Skeletal muscle satellite cell (primary cell): ENCODE measurements at regions not wholly inside any gene's neighbourhood (a gene's known extent, or its start where the extent isn't known, plus 50 kb on each side); places are given as distances from the start of the nearest gene placed in this dataset.
A peak's percentile ranks its signal among the peaks of the same experiment; 100 is the strongest.

Source experiments
- H3K27me3 ChIP-seq: 2 replicates; pipeline ENCODE4 v1.7.0; 2013; ENCODE audit warnings: low read length; ENCODE audit not compliant: control insufficient read depth, insufficient read depth
- H3K36me3 ChIP-seq: 2 replicates; pipeline ENCODE4 v1.7.0; 2013; ENCODE audit warnings: mild to moderate bottlenecking, control low read depth, low read length; ENCODE audit not compliant: insufficient read depth
- H3K4me1 ChIP-seq: 2 replicates; pipeline ENCODE4 v1.7.0; 2013; ENCODE audit warnings: low read length; ENCODE audit not compliant: control insufficient read depth, insufficient read depth
- H3K4me2 ChIP-seq: 2 replicates; pipeline ENCODE4 v1.7.0; 2013; ENCODE audit warnings: mild to moderate bottlenecking, low read length
- H3K4me3 ChIP-seq: 2 replicates; pipeline ENCODE4 v1.7.0; 2013; ENCODE audit warnings: low read length
- H3K9ac ChIP-seq: 2 replicates; pipeline ENCODE4 v1.7.0; 2013; ENCODE audit warnings: mild to moderate bottlenecking, low read depth, low read length, moderate library complexity
- H3K9me3 ChIP-seq: replicated peaks from 2 replicates; pipeline ENCODE4 v1.7.0; 2013; ENCODE audit warnings: mild to moderate bottlenecking, control low read depth, low read length

GRCh38 chr12:107826276-107826675, 51.8 kb downstream of the ASCL4 start:
- H3K4me2 ChIP-seq, result no peak overlapping the region
- H3K9ac ChIP-seq, result no peak overlapping the region
- no peaks in the 10 kb centered on the region for H3K36me3 ChIP-seq

GRCh38 chr12:107829271-107829670, 54.8 kb downstream of the ASCL4 start:
- Histone ChIP-seq H3K4me3 (no peak overlapping the region), H3K4me2 (no peak overlapping the region), H3K36me3 (no peaks in the 10 kb centered on the region), H3K27me3 (no peaks in the 10 kb centered on the region), H3K4me1 (no peaks in the 10 kb centered on the region), H3K9ac (no peak overlapping the region), H3K9me3 (no peaks in the 10 kb centered on the region)

More at GRCh38 chr12:107826276-107826675, 51.8 kb downstream of the ASCL4 start:
- Histone ChIP-seq H3K4me1 (no peaks in the 10 kb centered on the region), H3K4me3 (no peak overlapping the region), H3K27me3 (no peaks in the 10 kb centered on the region), H3K9me3 (no peaks in the 10 kb centered on the region)

- Histone ChIP-seq H3K36me3 (no peaks in the 10 kb centered on the region), H3K4me3 (no peak overlapping the region), H3K9me3 (no peaks in the 10 kb centered on the region), H3K4me1 (no peaks in the 10 kb centered on the region), H3K9ac (no peak overlapping the region), H3K27me3 (peaks cover 5% of the 10 kb centered on the region), H3K4me2 (no peak overlapping the region)
These were observed 57.9 kb downstream of the ASCL4 start for GRCh38 chr12:107832441-107832840.

GRCh38 chr12:107840186-107840585, 65.7 kb downstream of the ASCL4 start:
- Histone ChIP-seq H3K4me2 (no peak overlapping the region), H3K9me3 (no peaks in the 10 kb centered on the region), H3K27me3 (peaks cover 31% of the 10 kb centered on the region), H3K4me1 (peaks cover 12% of the 10 kb centered on the region), H3K4me3 (no peak overlapping the region), H3K9ac (no peak overlapping the region), H3K36me3 (no peaks in the 10 kb centered on the region)

GRCh38 chr12:107843351-107844311, 69.1 kb downstream of the ASCL4 start:
- Histone ChIP-seq H3K9ac (no peak overlapping the region), H3K4me2 (peak overlapping the region; percentile 81), H3K4me1 (peaks cover 12% of the 10 kb centered on the region), H3K4me3 (peak overlapping the region; percentile 58), H3K9me3 (no peaks in the 10 kb centered on the region), H3K36me3 (no peaks in the 10 kb centered on the region), H3K27me3 (peaks cover 47% of the 10 kb centered on the region)

- H3K9ac ChIP-seq, result no peak overlapping the region
- H3K4me2 ChIP-seq, result peak overlapping the region; percentile 81
- peaks cover 12% of the 10 kb centered on the region for H3K4me1 ChIP-seq
- H3K27me3 ChIP-seq, result peaks cover 47% of the 10 kb centered on the region
- peak overlapping the region; percentile 58 for H3K4me3 ChIP-seq
- H3K9me3 ChIP-seq, result no peaks in the 10 kb centered on the region
- no peaks in the 10 kb centered on the region for H3K36me3 ChIP-seq
These were observed 69.9 kb downstream of the ASCL4 start for GRCh38 chr12:107844312-107844921.

- no peak overlapping the region for H3K9ac ChIP-seq
- H3K4me1 ChIP-seq, result peaks cover 12% of the 10 kb centered on the region
- peaks cover 47% of the 10 kb centered on the region for H3K27me3 ChIP-seq
- H3K36me3 ChIP-seq, result no peaks in the 10 kb centered on the region
- H3K4me3 ChIP-seq, result no peak overlapping the region
- no peak overlapping the region for H3K4me2 ChIP-seq
- no peaks in the 10 kb centered on the region for H3K9me3 ChIP-seq
These were observed 70.9 kb downstream of the ASCL4 start for GRCh38 chr12:107845226-107845979.

- Histone ChIP-seq H3K4me1 (peaks cover 12% of the 10 kb centered on the region), H3K27me3 (peaks cover 47% of the 10 kb centered on the region), H3K4me2 (no peak overlapping the region), H3K9ac (no peak overlapping the region), H3K4me3 (no peak overlapping the region), H3K36me3 (no peaks in the 10 kb centered on the region), H3K9me3 (no peaks in the 10 kb centered on the region)
These were observed 71.6 kb downstream of the ASCL4 start for GRCh38 chr12:107845980-107846659.

- Histone ChIP-seq H3K27me3 (peaks cover 41% of the 10 kb centered on the region), H3K36me3 (no peaks in the 10 kb centered on the region)
These were observed 72.9 kb downstream of the ASCL4 start for GRCh38 chr12:107847430-107847829.

GRCh38 chr12:107847830-107848229, 73.3 kb downstream of the ASCL4 start:
- H3K9me3 ChIP-seq, result no peaks in the 10 kb centered on the region
- H3K36me3 ChIP-seq, result no peaks in the 10 kb centered on the region
- peaks cover 41% of the 10 kb centered on the region for H3K27me3 ChIP-seq
- H3K4me1 ChIP-seq, result peaks cover 12% of the 10 kb centered on the region
- no peak overlapping the region for H3K4me2 ChIP-seq
- H3K9ac ChIP-seq, result no peak overlapping the region
- H3K4me3 ChIP-seq, result no peak overlapping the region

More at GRCh38 chr12:107847430-107847829, 72.9 kb downstream of the ASCL4 start:
- Histone ChIP-seq H3K9me3 (no peaks in the 10 kb centered on the region), H3K4me3 (no peak overlapping the region), H3K4me1 (peaks cover 12% of the 10 kb centered on the region), H3K4me2 (no peak overlapping the region), H3K9ac (no peak overlapping the region)

- Histone ChIP-seq H3K4me3 (no peak overlapping the region), H3K27me3 (no peaks in the 10 kb centered on the region), H3K9me3 (no peaks in the 10 kb centered on the region), H3K36me3 (no peaks in the 10 kb centered on the region), H3K9ac (no peak overlapping the region), H3K4me1 (no peaks in the 10 kb centered on the region), H3K4me2 (no peak overlapping the region)
These were observed 79.0 kb downstream of the ASCL4 start for GRCh38 chr12:107853479-107853878.
